Stimulated activated naive B cell treated with anti-CD40 and anti-IgM and Interleukin-4, amounts not matched to agents 10 μg/mL and 1 μg/mL and 100 μg/mL, for 72 hours (primary cell): ENCODE measurements at regions not wholly inside any gene's neighbourhood (a gene's known extent, or its start where the extent isn't known, plus 50 kb on each side); places are given as distances from the start of the nearest gene placed in this dataset.

ENCODE experiments used
- ATAC-seq, 2 donors: fragments of 150-1000 bp; cut with Tn5 transposase; replicated peaks; 2 replicates each; pipeline ENCODE4 v1.10.0; 2021; ENCODE audit warnings: moderate library complexity in 1 of 2
- DNase-seq: peaks from one replicate; pipeline ENCODE4 v3.0.0; 2021
- H3K27ac Mint-ChIP-seq: one replicate; pipeline ENCODE4 v1.8.0; 2022; ENCODE audit warnings: mild to moderate bottlenecking, mixed read lengths
- H3K27me3 Mint-ChIP-seq, 2 donors: one replicate each; pipeline ENCODE4 v1.8.0; 2022; ENCODE audit warnings: mixed read lengths in 2 of 2
- H3K36me3 Mint-ChIP-seq, 2 donors: one replicate each; pipeline ENCODE4 v1.8.0; 2022; ENCODE audit warnings: mixed read lengths in 2 of 2, mild to moderate bottlenecking in 1 of 2
- H3K4me1 Mint-ChIP-seq, 2 donors: one replicate each; pipeline ENCODE4 v1.8.0; 2022; ENCODE audit warnings: mixed read lengths in 2 of 2, mild to moderate bottlenecking in 1 of 2
- H3K4me3 Mint-ChIP-seq, 2 donors: one replicate each; pipeline ENCODE4 v1.8.0; 2022; ENCODE audit warnings: mild to moderate bottlenecking in 2 of 2, mixed read lengths in 2 of 2, moderate library complexity in 1 of 2
- H3K9me3 Mint-ChIP-seq, 2 donors: one replicate each; pipeline ENCODE4 v1.8.0; 2022; ENCODE audit warnings: mixed read lengths in 2 of 2, mild to moderate bottlenecking in 1 of 2

DNA sequence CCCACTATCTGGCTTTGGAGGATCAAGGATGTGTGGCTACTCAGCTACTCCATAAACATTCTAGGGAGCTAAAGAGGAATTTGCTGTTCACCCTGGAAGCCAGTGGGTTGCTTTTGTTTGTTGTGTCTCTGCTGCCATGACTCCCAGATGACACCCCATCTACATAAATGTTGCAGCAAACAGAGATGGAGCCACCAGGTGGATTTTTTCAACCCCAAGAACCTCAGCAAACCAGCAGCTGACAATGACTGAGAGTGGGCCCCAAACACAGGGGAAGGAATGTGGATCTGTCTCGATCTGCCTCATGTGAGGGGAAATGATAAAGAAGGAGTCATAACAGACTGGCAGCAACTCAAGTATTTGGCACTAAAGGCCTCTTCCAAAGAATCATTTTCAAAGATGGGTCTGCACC, 132.7 kb upstream of the TNC start:
- DNase-seq (no peak), ATAC-seq (no peak)

GRCh38 chr9:115254287-115255180, 136.6 kb upstream of the TNC start:
- DNase-seq (no peak), ATAC-seq (no peak)
- H3K4me3 Mint-ChIP-seq = no peak overlapping the region
- H3K36me3 Mint-ChIP-seq = no peaks in the 10 kb centered on the region
- no peaks in the 10 kb centered on the region for H3K4me1 Mint-ChIP-seq
- no peak overlapping the region for H3K27ac Mint-ChIP-seq
- peaks cover 0 to 5% of the 10 kb centered on the region in 2 donors for H3K27me3 Mint-ChIP-seq
- H3K9me3 Mint-ChIP-seq = peaks cover 0 to 2% of the 10 kb centered on the region in 2 donors

More for the DNA sequence above, 132.7 kb upstream of the TNC start:
- Mint-ChIP-seq H3K27ac (no peak overlapping the region), H3K9me3 (peaks cover 0 to 2% of the 10 kb centered on the region in 2 donors), H3K27me3 (no peaks in the 10 kb centered on the region), H3K4me1 (no peaks in the 10 kb centered on the region), H3K4me3 (no peak overlapping the region), H3K36me3 (no peaks in the 10 kb centered on the region)

DNA sequence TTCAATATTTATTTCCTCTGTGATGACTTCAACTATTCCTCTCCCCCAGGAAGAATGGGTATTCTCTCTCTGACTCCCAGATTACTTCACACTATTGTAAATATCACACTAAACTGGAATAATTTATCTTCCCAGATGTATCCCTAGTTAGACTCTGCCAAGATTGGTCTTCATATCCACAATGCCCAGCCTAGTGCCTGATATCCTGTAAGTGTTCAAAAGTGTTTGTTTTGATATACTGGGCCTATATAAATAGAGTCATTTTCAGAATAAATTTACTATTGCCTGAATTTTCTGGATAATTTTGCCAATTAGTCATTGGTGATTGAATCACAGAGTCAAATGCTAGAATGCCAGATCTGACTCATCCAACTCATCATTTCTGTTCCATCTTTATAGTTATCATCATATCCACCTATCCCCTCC, 143.7 kb upstream of the TNC start:
- H3K9me3 Mint-ChIP-seq = peaks cover 0 to 1% of the 10 kb centered on the region in 2 donors
- DNase-seq (no peak), ATAC-seq (no peak)
- H3K4me3 Mint-ChIP-seq = no peak overlapping the region
- H3K27me3 Mint-ChIP-seq = peaks cover 0 to 5% of the 10 kb centered on the region in 2 donors
- H3K36me3 Mint-ChIP-seq = no peaks in the 10 kb centered on the region
- H3K27ac Mint-ChIP-seq = no peak overlapping the region
- no peaks in the 10 kb centered on the region for H3K4me1 Mint-ChIP-seq

DNA sequence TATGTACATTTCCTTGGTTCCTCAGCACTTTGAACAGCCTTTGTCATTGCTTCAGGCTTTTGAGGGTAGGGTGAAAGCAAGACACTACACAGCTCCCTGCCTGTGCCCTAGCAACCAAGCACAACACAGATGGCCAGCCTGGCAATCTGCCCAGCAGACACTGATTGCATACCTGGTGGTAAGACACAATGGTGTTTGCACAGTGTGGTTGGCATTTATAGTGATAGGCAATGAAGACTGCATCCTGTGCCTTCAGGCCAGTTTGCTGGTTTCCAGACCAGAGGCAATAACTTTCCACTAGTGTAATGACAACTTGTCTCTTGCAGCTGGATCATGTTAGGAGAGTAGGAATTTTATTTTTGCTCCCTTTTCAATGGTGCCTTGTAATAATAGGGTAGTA, 144.5 kb upstream of the TNC start:
- no peaks in the 10 kb centered on the region for H3K36me3 Mint-ChIP-seq
- ATAC-seq = no peak
- peaks cover 0 to 1% of the 10 kb centered on the region in 2 donors for H3K9me3 Mint-ChIP-seq
- DNase-seq = no peak
- H3K27ac Mint-ChIP-seq = no peak overlapping the region
- no peak overlapping the region for H3K4me3 Mint-ChIP-seq
- no peaks in the 10 kb centered on the region for H3K27me3 Mint-ChIP-seq
- no peaks in the 10 kb centered on the region for H3K4me1 Mint-ChIP-seq

DNA sequence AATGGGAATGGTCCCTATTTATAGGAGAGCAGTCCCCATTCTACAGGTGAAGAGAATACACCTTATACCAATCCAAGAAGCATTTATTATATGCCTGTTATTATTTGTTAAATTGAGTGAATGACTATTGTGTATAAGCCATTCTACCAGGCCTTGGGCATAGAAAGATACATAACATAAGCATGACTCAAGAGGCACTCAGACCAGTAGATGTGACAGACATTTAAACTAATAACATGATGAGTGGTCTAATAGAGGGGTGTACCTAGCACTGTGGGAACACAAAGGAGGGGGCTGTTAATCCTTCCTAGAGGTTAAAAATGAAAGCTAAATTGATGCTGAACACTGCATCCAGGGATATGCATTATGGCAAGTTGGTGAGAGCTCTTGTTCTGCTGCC, 145.0 kb upstream of the TNC start:
- no peaks in the 10 kb centered on the region for H3K27me3 Mint-ChIP-seq
- no peak for ATAC-seq
- DNase-seq = no peak
- no peaks in the 10 kb centered on the region for H3K36me3 Mint-ChIP-seq
- H3K27ac Mint-ChIP-seq = no peak overlapping the region
- no peak overlapping the region for H3K4me3 Mint-ChIP-seq
- H3K9me3 Mint-ChIP-seq = peaks cover 0 to 1% of the 10 kb centered on the region in 2 donors
- H3K4me1 Mint-ChIP-seq = no peaks in the 10 kb centered on the region

DNA sequence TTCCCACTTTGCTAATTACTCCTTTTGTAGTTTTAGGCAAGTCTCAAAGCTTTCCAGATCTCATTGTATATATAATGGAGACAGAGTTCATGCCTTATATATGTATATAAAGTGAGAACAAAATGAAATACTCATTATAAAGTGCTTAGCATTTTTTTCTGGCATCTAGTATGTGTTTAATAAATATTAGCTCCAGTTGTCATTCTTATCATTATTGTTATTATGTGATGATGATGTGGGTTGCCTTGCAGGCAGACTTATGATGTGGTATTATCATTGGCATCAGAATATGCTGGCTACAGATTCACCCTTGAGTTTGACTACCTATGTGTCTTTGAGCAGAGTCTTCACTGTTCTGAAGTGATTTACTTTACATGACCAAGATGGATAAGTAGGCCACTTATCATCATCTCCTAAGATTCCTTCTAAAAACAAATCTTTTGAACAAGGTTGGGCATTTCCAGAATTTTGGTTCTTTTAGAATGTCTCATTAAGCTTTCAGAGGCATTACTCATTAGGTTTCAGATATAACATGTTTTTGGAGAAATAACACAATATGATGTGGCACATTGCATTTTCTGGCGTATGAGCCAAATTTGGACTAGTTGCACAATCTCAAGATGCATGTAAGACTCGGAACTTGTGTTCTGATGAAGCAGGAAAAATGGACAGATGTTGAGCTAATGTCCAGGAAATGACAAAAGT, 145.6 kb upstream of the TNC start:
- Mint-ChIP-seq H3K9me3 (peaks cover 0 to 1% of the 10 kb centered on the region in 2 donors), H3K36me3 (no peaks in the 10 kb centered on the region), H3K4me3 (no peak overlapping the region), H3K4me1 (no peaks in the 10 kb centered on the region), H3K27me3 (no peaks in the 10 kb centered on the region), H3K27ac (no peak overlapping the region)
- DNase-seq (no peak), ATAC-seq (no peak)

GRCh38 chr9:115264313-115264712, 146.4 kb upstream of the TNC start:
- H3K27ac Mint-ChIP-seq = no peak overlapping the region
- H3K9me3 Mint-ChIP-seq = peaks cover 0 to 1% of the 10 kb centered on the region in 2 donors
- H3K4me1 Mint-ChIP-seq = no peaks in the 10 kb centered on the region
- no peak for DNase-seq
- H3K36me3 Mint-ChIP-seq = no peaks in the 10 kb centered on the region
- no peak for ATAC-seq
- H3K4me3 Mint-ChIP-seq = no peak overlapping the region
- no peaks in the 10 kb centered on the region for H3K27me3 Mint-ChIP-seq

DNA sequence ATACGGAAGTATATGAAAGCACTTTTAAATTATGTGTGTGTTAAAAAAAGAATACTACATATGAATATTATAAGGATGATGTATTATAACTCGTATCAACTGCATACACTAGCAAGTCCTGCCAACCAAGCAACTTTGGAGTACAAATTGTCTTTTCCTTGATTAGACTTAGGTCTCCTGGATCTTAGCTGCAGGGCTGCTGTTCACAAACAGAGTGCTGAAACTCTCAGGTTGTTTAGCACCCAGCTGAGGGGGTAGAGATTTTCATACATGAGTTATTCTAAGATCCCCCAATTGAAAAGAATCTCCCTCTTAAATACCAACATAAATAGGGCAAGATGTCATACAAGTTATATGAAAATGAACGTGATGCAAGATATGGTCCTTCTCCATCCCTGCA, 149.8 kb upstream of the TNC start:
- H3K27me3 Mint-ChIP-seq = no peaks in the 10 kb centered on the region
- peaks cover 0 to 3% of the 10 kb centered on the region in 2 donors for H3K9me3 Mint-ChIP-seq
- no peaks in the 10 kb centered on the region for H3K36me3 Mint-ChIP-seq
- DNase-seq (no peak), ATAC-seq (no peak)
- no peaks in the 10 kb centered on the region for H3K4me1 Mint-ChIP-seq
- no peak overlapping the region for H3K27ac Mint-ChIP-seq
- no peak overlapping the region for H3K4me3 Mint-ChIP-seq

- H3K4me3 Mint-ChIP-seq = no peak overlapping the region
- no peaks in the 10 kb centered on the region for H3K4me1 Mint-ChIP-seq
- DNase-seq (no peak), ATAC-seq (no peak)
- H3K27me3 Mint-ChIP-seq = peaks cover 5 to 15% of the 10 kb centered on the region in 2 donors
- peaks cover 0 to 2% of the 10 kb centered on the region in 2 donors for H3K9me3 Mint-ChIP-seq
- no peak overlapping the region for H3K27ac Mint-ChIP-seq
- no peaks in the 10 kb centered on the region for H3K36me3 Mint-ChIP-seq
These were observed 157.8 kb upstream of the TNC start for GRCh38 chr9:115275753-115276152.

DNA sequence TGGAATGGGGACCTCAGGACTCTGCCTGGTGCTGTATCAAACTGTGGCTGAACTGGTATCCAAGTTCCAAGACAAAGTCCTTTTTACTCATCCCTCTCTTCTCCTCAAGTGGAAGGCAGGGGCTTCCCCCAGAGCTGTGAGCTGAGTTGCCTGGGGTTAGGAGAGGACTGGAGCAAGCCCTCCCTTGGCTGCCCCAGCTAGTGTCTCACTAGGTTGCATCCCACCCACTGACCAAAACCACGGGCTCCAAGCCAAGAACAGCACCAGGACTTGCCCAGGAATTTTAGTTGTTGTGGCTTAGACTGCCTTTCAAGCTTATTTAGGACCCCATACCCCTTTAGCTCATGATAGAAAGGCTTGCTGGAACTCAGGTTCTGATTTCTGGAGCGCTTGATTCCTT, 158.7 kb upstream of the TNC start:
- Mint-ChIP-seq H3K36me3 (no peaks in the 10 kb centered on the region), H3K4me3 (no peak overlapping the region), H3K4me1 (no peaks in the 10 kb centered on the region), H3K27ac (no peak overlapping the region), H3K27me3 (peaks cover 8 to 20% of the 10 kb centered on the region in 2 donors), H3K9me3 (no peaks in the 10 kb centered on the region)
- DNase-seq (no peak), ATAC-seq (no peak)

GRCh38 chr9:115277301-115277700, 159.3 kb upstream of the TNC start:
- Mint-ChIP-seq H3K27me3 (peaks cover 14 to 25% of the 10 kb centered on the region in 2 donors), H3K36me3 (no peaks in the 10 kb centered on the region), H3K4me3 (no peak overlapping the region), H3K9me3 (no peaks in the 10 kb centered on the region), H3K27ac (no peak overlapping the region), H3K4me1 (no peaks in the 10 kb centered on the region)
- DNase-seq (no peak), ATAC-seq (no peak)

DNA sequence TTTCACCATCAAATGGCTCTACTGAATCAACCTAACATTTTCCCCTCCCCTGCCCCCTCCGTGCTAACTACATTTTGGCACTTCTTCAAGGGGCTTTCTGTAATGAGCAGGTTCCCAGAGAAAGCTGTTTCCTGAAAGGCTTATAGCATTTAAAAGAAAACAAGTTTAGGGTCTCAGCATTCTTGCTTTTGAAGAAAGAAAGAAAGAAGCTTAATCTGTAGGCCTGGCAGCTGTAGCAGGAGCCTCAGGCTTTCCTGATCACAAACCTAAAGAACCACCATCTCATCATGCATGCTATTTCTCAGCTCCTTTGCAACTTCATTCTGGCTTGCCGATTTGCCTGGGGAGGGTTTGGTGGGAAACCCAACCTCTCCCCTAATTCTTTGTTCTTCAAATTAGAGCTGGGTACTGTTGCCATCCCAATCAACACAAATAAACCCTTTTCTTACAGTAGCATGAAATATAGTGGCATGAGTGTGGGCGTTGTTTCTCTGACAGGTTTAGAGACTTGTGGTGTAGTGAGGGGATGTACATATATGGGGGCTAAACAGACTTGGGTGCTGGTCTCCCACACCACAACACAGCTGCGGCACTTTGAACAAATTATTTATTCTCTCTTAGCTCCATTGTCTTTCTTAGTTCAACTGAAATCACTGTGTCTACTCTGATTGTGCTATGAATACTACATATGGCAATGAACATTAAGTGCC, 160.5 kb upstream of the TNC start:
- DNase-seq = no peak

GRCh38 chr9:115283395-115283794, 165.4 kb upstream of the TNC start:
- DNase-seq (no peak), ATAC-seq (no peak)

More for the DNA sequence above, 160.5 kb upstream of the TNC start:
- Mint-ChIP-seq H3K27me3 (peaks cover 14 to 25% of the 10 kb centered on the region in 2 donors), H3K4me1 (no peaks in the 10 kb centered on the region), H3K4me3 (no peak overlapping the region), H3K9me3 (no peaks in the 10 kb centered on the region), H3K36me3 (no peaks in the 10 kb centered on the region), H3K27ac (no peak overlapping the region)
- ATAC-seq = no peak

GRCh38 chr9:115285836-115286235, 167.9 kb upstream of the TNC start:
- H3K36me3 Mint-ChIP-seq = no peaks in the 10 kb centered on the region
- no peak for DNase-seq

More at GRCh38 chr9:115283395-115283794, 165.4 kb upstream of the TNC start:
- Mint-ChIP-seq H3K9me3 (no peaks in the 10 kb centered on the region), H3K27me3 (peaks cover 16 to 18% of the 10 kb centered on the region in 2 donors), H3K36me3 (no peaks in the 10 kb centered on the region), H3K4me3 (no peak overlapping the region), H3K4me1 (no peaks in the 10 kb centered on the region), H3K27ac (no peak overlapping the region)

More at GRCh38 chr9:115285836-115286235, 167.9 kb upstream of the TNC start:
- H3K27me3 Mint-ChIP-seq = peaks cover 10 to 16% of the 10 kb centered on the region in 2 donors
- no peak for ATAC-seq
- H3K4me3 Mint-ChIP-seq = no peak overlapping the region
- no peak overlapping the region for H3K27ac Mint-ChIP-seq
- no peaks in the 10 kb centered on the region for H3K4me1 Mint-ChIP-seq
- H3K9me3 Mint-ChIP-seq = peaks cover 0 to 2% of the 10 kb centered on the region in 2 donors
